ENCODE measurements at regions not wholly inside any gene's neighbourhood (a gene's known extent, or its start where the extent isn't known, plus 50 kb on each side); places are given as distances from the start of the nearest gene placed in this dataset.

- Histone ChIP-seq H3K27me3 (ENCODE audit: control insufficient read depth in 1 of 2, insufficient read depth in 2 of 2, low read length in 2 of 2) (no peaks in the 10 kb centered on the region), H3K4me1 (ENCODE audit: control insufficient read depth in 2 of 2, insufficient read depth in 2 of 2, low read length in 1 of 2) (no peaks in the 10 kb centered on the region), H3K36me3 (ENCODE audit: control insufficient read depth in 2 of 2, insufficient read depth in 2 of 2, low read length in 1 of 2) (no peaks in the 10 kb centered on the region), H3K4me3 (ENCODE audit: low read depth in 1 of 2, low read length in 2 of 2) (no peak overlapping the region), H3K9me3 (ENCODE audit: control insufficient read depth in 2 of 2, insufficient read depth in 1 of 2, low read depth in 1 of 2, low read length in 1 of 2) (no peaks in the 10 kb centered on the region), H3K27ac (ENCODE audit: low read depth in 2 of 2, low read length in 1 of 2) (no peak overlapping the region)
- 29 to 47% methylated on average over 3 of the region's 3 CpGs for WGBS, 2 donors
These were observed 80.8 kb downstream of the P2RY1 start for GRCh38 chr3:152915695-152916094.

GRCh38 chr3:152916753-152917279 lies 81.9 kb downstream of the P2RY1 start:
- Histone ChIP-seq H3K27ac (ENCODE audit: low read depth in 2 of 2, low read length in 1 of 2) (no peak overlapping the region), H3K36me3 (ENCODE audit: control insufficient read depth in 2 of 2, insufficient read depth in 2 of 2, low read length in 1 of 2) (no peaks in the 10 kb centered on the region), H3K9me3 (ENCODE audit: control insufficient read depth in 2 of 2, insufficient read depth in 1 of 2, low read depth in 1 of 2, low read length in 1 of 2) (no peaks in the 10 kb centered on the region), H3K4me1 (ENCODE audit: control insufficient read depth in 2 of 2, insufficient read depth in 2 of 2, low read length in 1 of 2) (no peaks in the 10 kb centered on the region), H3K27me3 (ENCODE audit: control insufficient read depth in 1 of 2, insufficient read depth in 2 of 2, low read length in 2 of 2) (no peaks in the 10 kb centered on the region), H3K4me3 (ENCODE audit: low read depth in 1 of 2, low read length in 2 of 2) (no peak overlapping the region)
- WGBS, 2 donors: 85 to 88% methylated on average over 5 of the region's 5 CpGs

GRCh38 chr3:152921351-152921750 lies 86.4 kb downstream of the P2RY1 start:
- Histone ChIP-seq H3K36me3 (ENCODE audit: control insufficient read depth in 2 of 2, insufficient read depth in 2 of 2, low read length in 1 of 2) (no peaks in the 10 kb centered on the region), H3K27me3 (ENCODE audit: control insufficient read depth in 1 of 2, insufficient read depth in 2 of 2, low read length in 2 of 2) (no peaks in the 10 kb centered on the region), H3K9me3 (ENCODE audit: control insufficient read depth in 2 of 2, insufficient read depth in 1 of 2, low read depth in 1 of 2, low read length in 1 of 2) (no peaks in the 10 kb centered on the region), H3K4me1 (ENCODE audit: control insufficient read depth in 2 of 2, insufficient read depth in 2 of 2, low read length in 1 of 2) (no peaks in the 10 kb centered on the region), H3K27ac (ENCODE audit: low read depth in 2 of 2, low read length in 1 of 2) (no peak overlapping the region), H3K4me3 (ENCODE audit: low read depth in 1 of 2, low read length in 2 of 2) (no peak overlapping the region)

GRCh38 chr3:152922554-152922953 lies 87.6 kb downstream of the P2RY1 start:
- H3K9me3 ChIP-seq (ENCODE audit: control insufficient read depth in 2 of 2, insufficient read depth in 1 of 2, low read depth in 1 of 2, low read length in 1 of 2): no peaks in the 10 kb centered on the region
- no peaks in the 10 kb centered on the region for H3K4me1 ChIP-seq (ENCODE audit: control insufficient read depth in 2 of 2, insufficient read depth in 2 of 2, low read length in 1 of 2)
- 77 to 87% methylated on average over 2 of the region's 2 CpGs for WGBS, 2 donors
- no peak overlapping the region for H3K27ac ChIP-seq (ENCODE audit: low read depth in 2 of 2, low read length in 1 of 2)
- H3K36me3 ChIP-seq (ENCODE audit: control insufficient read depth in 2 of 2, insufficient read depth in 2 of 2, low read length in 1 of 2): no peaks in the 10 kb centered on the region
- no peak overlapping the region for H3K4me3 ChIP-seq (ENCODE audit: low read depth in 1 of 2, low read length in 2 of 2)
- H3K27me3 ChIP-seq (ENCODE audit: control insufficient read depth in 1 of 2, insufficient read depth in 2 of 2, low read length in 2 of 2): no peaks in the 10 kb centered on the region

- H3K9me3 ChIP-seq (ENCODE audit: control insufficient read depth in 2 of 2, insufficient read depth in 1 of 2, low read depth in 1 of 2, low read length in 1 of 2): no peaks in the 10 kb centered on the region
- no peak overlapping the region for H3K4me3 ChIP-seq (ENCODE audit: low read depth in 1 of 2, low read length in 2 of 2)
- 22 to 46% methylated on average over 3 of the region's 3 CpGs for WGBS, 2 donors
- H3K36me3 ChIP-seq (ENCODE audit: control insufficient read depth in 2 of 2, insufficient read depth in 2 of 2, low read length in 1 of 2): no peaks in the 10 kb centered on the region
- H3K27ac ChIP-seq (ENCODE audit: low read depth in 2 of 2, low read length in 1 of 2): no peak overlapping the region
- no peaks in the 10 kb centered on the region for H3K4me1 ChIP-seq (ENCODE audit: control insufficient read depth in 2 of 2, insufficient read depth in 2 of 2, low read length in 1 of 2)
- no peaks in the 10 kb centered on the region for H3K27me3 ChIP-seq (ENCODE audit: control insufficient read depth in 1 of 2, insufficient read depth in 2 of 2, low read length in 2 of 2)
These were observed 92.2 kb downstream of the P2RY1 start for GRCh38 chr3:152927131-152927530.

GRCh38 chr3:152930516-152930915 lies 95.6 kb downstream of the P2RY1 start:
- Histone ChIP-seq H3K4me1 (ENCODE audit: control insufficient read depth in 2 of 2, insufficient read depth in 2 of 2, low read length in 1 of 2) (no peaks in the 10 kb centered on the region), H3K27me3 (ENCODE audit: control insufficient read depth in 1 of 2, insufficient read depth in 2 of 2, low read length in 2 of 2) (no peaks in the 10 kb centered on the region)

GRCh38 chr3:152937234-152937633 lies 102.3 kb downstream of the P2RY1 start:
- 57 to 80% methylated on average over 2 of the region's 2 CpGs for WGBS, 2 donors
- Histone ChIP-seq H3K4me1 (ENCODE audit: control insufficient read depth in 2 of 2, insufficient read depth in 2 of 2, low read length in 1 of 2) (no peaks in the 10 kb centered on the region), H3K9me3 (ENCODE audit: control insufficient read depth in 2 of 2, insufficient read depth in 1 of 2, low read depth in 1 of 2, low read length in 1 of 2) (no peaks in the 10 kb centered on the region), H3K4me3 (ENCODE audit: low read depth in 1 of 2, low read length in 2 of 2) (no peak overlapping the region), H3K27ac (ENCODE audit: low read depth in 2 of 2, low read length in 1 of 2) (no peak overlapping the region), H3K36me3 (ENCODE audit: control insufficient read depth in 2 of 2, insufficient read depth in 2 of 2, low read length in 1 of 2) (no peaks in the 10 kb centered on the region), H3K27me3 (ENCODE audit: control insufficient read depth in 1 of 2, insufficient read depth in 2 of 2, low read length in 2 of 2) (no peaks in the 10 kb centered on the region)

More at GRCh38 chr3:152930516-152930915, 95.6 kb downstream of the P2RY1 start:
- Histone ChIP-seq H3K36me3 (ENCODE audit: control insufficient read depth in 2 of 2, insufficient read depth in 2 of 2, low read length in 1 of 2) (no peaks in the 10 kb centered on the region), H3K4me3 (ENCODE audit: low read depth in 1 of 2, low read length in 2 of 2) (no peak overlapping the region), H3K27ac (ENCODE audit: low read depth in 2 of 2, low read length in 1 of 2) (no peak overlapping the region), H3K9me3 (ENCODE audit: control insufficient read depth in 2 of 2, insufficient read depth in 1 of 2, low read depth in 1 of 2, low read length in 1 of 2) (no peaks in the 10 kb centered on the region)
- WGBS, 2 donors: 83 to 97% methylated on average over 2 of the region's 2 CpGs

GRCh38 chr3:152938974-152939636 lies 104.2 kb downstream of the P2RY1 start:
- Histone ChIP-seq H3K27me3 (ENCODE audit: control insufficient read depth in 1 of 2, insufficient read depth in 2 of 2, low read length in 2 of 2) (no peaks in the 10 kb centered on the region), H3K27ac (ENCODE audit: low read depth in 2 of 2, low read length in 1 of 2) (no peak overlapping the region), H3K9me3 (ENCODE audit: control insufficient read depth in 2 of 2, insufficient read depth in 1 of 2, low read depth in 1 of 2, low read length in 1 of 2) (no peaks in the 10 kb centered on the region), H3K4me3 (ENCODE audit: low read depth in 1 of 2, low read length in 2 of 2) (no peak overlapping the region), H3K4me1 (ENCODE audit: control insufficient read depth in 2 of 2, insufficient read depth in 2 of 2, low read length in 1 of 2) (peaks cover 0 to 2% of the 10 kb centered on the region in 2 donors), H3K36me3 (ENCODE audit: control insufficient read depth in 2 of 2, insufficient read depth in 2 of 2, low read length in 1 of 2) (no peaks in the 10 kb centered on the region)
- WGBS, 2 donors: 86 to 87% methylated on average over 1 of the region's 1 CpG

GRCh38 chr3:152941859-152942258 lies 106.9 kb downstream of the P2RY1 start:
- peak overlapping the region; percentile 48 to 86 for H3K27ac ChIP-seq (ENCODE audit: low read depth in 2 of 2, low read length in 1 of 2)
- H3K36me3 ChIP-seq (ENCODE audit: control insufficient read depth in 2 of 2, insufficient read depth in 2 of 2, low read length in 1 of 2): no peaks in the 10 kb centered on the region
- no peaks in the 10 kb centered on the region for H3K9me3 ChIP-seq (ENCODE audit: control insufficient read depth in 2 of 2, insufficient read depth in 1 of 2, low read depth in 1 of 2, low read length in 1 of 2)
- WGBS, 2 donors: 50 to 56% methylated on average over 3 of the region's 3 CpGs
- no peaks in the 10 kb centered on the region for H3K27me3 ChIP-seq (ENCODE audit: control insufficient read depth in 1 of 2, insufficient read depth in 2 of 2, low read length in 2 of 2)
- peaks cover 0 to 2% of the 10 kb centered on the region in 2 donors for H3K4me1 ChIP-seq (ENCODE audit: control insufficient read depth in 2 of 2, insufficient read depth in 2 of 2, low read length in 1 of 2)
- no peak overlapping the region for H3K4me3 ChIP-seq (ENCODE audit: low read depth in 1 of 2, low read length in 2 of 2)

GRCh38 chr3:152942366-152942765 lies 107.4 kb downstream of the P2RY1 start:
- Histone ChIP-seq H3K4me3 (ENCODE audit: low read depth in 1 of 2, low read length in 2 of 2) (no peak overlapping the region), H3K4me1 (ENCODE audit: control insufficient read depth in 2 of 2, insufficient read depth in 2 of 2, low read length in 1 of 2) (peaks cover 0 to 2% of the 10 kb centered on the region in 2 donors), H3K27me3 (ENCODE audit: control insufficient read depth in 1 of 2, insufficient read depth in 2 of 2, low read length in 2 of 2) (no peaks in the 10 kb centered on the region), H3K36me3 (ENCODE audit: control insufficient read depth in 2 of 2, insufficient read depth in 2 of 2, low read length in 1 of 2) (no peaks in the 10 kb centered on the region), H3K27ac (ENCODE audit: low read depth in 2 of 2, low read length in 1 of 2) (peak overlapping the region; percentile 54 to 84), H3K9me3 (ENCODE audit: control insufficient read depth in 2 of 2, insufficient read depth in 1 of 2, low read depth in 1 of 2, low read length in 1 of 2) (no peaks in the 10 kb centered on the region)
- WGBS, 2 donors: 53 to 69% methylated on average over 3 of the region's 3 CpGs
